H1 (cell line): ENCODE measurements at regions not wholly inside any gene's neighbourhood (a gene's known extent, or its start where the extent isn't known, plus 50 kb on each side); places are given as distances from the start of the nearest gene placed in this dataset.

Source experiments
- RAD21 ChIP-seq, 2 experiments: IDR thresholded peaks in 1 of 2; conservative IDR thresholded peaks in 1 of 2; 2 replicates each; pipeline ENCODE4 v1.6.1; 2011; ENCODE audit warnings: low read depth in 2 of 2, low read length in 2 of 2, improper control_type of control experiment in 1 of 2, inconsistent platforms in 1 of 2, mild to moderate bottlenecking in 1 of 2, moderate library complexity in 1 of 2
- SP1 ChIP-seq: IDR thresholded peaks from 2 replicates; pipeline ENCODE4 v1.6.1; 2011; ENCODE audit warnings: low read depth, low read length
- SUZ12 ChIP-seq: fragments of 200-600 bp; sonication (generic); IDR thresholded peaks from 2 replicates; pipeline ENCODE4 v1.6.1; 2012; ENCODE audit warnings: mild to moderate bottlenecking, inconsistent platforms, low read length, moderate library complexity, mixed read lengths
- TAF7 ChIP-seq: optimal IDR thresholded peaks from 2 replicates; pipeline ENCODE3; 2011; ENCODE audit warnings: low read depth, mild to moderate bottlenecking, inconsistent platforms, low read length, moderate library complexity, borderline replicate concordance
- YY1 ChIP-seq: IDR thresholded peaks from 2 replicates; pipeline ENCODE4 v1.6.1; 2011; ENCODE audit warnings: low read depth, mild to moderate bottlenecking, low read length
- TF ChIP-seq, protein P1 (sequence below): fragments of 300-600 bp; sonication (generic); IDR thresholded peaks from 2 replicates; pipeline ENCODE4 v1.7.1; 2012; ENCODE audit warnings: low read length, moderate library complexity, mild to moderate bottlenecking, inconsistent platforms; ENCODE audit not compliant: insufficient replicate concordance

DNA sequence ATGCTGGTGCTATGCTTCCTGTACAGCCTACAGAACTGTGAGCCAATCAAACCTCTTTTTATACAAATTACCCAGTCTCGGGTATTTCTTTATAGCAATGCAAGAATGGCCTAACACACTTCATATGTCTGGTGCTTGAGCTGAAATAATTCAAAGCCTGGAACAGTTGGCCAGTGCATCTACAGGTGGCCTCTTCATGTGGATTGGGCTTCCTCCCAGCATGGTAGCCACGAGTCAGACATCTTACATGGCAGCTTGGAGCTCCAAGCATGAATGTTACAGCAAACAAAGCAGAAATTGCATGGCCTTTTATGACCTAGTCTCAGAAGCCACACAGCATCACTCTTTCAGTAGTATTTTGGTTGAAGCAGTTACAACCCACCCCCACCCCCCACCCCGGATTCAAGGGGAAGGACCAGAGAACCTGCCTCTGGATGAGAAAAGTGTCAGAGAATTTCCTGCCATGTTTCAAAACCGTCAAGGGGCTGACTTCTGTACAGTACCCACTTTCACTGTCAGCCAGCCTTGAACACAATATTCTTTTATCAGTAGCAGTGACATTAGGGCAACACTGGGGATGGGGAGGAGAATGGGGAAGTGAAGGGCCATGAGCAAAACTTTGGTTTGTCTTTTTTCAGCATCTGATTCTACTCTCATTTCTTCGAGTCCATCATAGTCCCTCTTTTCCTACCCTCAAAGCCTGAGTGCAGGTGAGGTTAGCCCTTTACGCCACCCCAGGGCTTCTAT, 368.7 kb downstream of the BCOR start (continued):
- TF ChIP-seq, protein P1, sequence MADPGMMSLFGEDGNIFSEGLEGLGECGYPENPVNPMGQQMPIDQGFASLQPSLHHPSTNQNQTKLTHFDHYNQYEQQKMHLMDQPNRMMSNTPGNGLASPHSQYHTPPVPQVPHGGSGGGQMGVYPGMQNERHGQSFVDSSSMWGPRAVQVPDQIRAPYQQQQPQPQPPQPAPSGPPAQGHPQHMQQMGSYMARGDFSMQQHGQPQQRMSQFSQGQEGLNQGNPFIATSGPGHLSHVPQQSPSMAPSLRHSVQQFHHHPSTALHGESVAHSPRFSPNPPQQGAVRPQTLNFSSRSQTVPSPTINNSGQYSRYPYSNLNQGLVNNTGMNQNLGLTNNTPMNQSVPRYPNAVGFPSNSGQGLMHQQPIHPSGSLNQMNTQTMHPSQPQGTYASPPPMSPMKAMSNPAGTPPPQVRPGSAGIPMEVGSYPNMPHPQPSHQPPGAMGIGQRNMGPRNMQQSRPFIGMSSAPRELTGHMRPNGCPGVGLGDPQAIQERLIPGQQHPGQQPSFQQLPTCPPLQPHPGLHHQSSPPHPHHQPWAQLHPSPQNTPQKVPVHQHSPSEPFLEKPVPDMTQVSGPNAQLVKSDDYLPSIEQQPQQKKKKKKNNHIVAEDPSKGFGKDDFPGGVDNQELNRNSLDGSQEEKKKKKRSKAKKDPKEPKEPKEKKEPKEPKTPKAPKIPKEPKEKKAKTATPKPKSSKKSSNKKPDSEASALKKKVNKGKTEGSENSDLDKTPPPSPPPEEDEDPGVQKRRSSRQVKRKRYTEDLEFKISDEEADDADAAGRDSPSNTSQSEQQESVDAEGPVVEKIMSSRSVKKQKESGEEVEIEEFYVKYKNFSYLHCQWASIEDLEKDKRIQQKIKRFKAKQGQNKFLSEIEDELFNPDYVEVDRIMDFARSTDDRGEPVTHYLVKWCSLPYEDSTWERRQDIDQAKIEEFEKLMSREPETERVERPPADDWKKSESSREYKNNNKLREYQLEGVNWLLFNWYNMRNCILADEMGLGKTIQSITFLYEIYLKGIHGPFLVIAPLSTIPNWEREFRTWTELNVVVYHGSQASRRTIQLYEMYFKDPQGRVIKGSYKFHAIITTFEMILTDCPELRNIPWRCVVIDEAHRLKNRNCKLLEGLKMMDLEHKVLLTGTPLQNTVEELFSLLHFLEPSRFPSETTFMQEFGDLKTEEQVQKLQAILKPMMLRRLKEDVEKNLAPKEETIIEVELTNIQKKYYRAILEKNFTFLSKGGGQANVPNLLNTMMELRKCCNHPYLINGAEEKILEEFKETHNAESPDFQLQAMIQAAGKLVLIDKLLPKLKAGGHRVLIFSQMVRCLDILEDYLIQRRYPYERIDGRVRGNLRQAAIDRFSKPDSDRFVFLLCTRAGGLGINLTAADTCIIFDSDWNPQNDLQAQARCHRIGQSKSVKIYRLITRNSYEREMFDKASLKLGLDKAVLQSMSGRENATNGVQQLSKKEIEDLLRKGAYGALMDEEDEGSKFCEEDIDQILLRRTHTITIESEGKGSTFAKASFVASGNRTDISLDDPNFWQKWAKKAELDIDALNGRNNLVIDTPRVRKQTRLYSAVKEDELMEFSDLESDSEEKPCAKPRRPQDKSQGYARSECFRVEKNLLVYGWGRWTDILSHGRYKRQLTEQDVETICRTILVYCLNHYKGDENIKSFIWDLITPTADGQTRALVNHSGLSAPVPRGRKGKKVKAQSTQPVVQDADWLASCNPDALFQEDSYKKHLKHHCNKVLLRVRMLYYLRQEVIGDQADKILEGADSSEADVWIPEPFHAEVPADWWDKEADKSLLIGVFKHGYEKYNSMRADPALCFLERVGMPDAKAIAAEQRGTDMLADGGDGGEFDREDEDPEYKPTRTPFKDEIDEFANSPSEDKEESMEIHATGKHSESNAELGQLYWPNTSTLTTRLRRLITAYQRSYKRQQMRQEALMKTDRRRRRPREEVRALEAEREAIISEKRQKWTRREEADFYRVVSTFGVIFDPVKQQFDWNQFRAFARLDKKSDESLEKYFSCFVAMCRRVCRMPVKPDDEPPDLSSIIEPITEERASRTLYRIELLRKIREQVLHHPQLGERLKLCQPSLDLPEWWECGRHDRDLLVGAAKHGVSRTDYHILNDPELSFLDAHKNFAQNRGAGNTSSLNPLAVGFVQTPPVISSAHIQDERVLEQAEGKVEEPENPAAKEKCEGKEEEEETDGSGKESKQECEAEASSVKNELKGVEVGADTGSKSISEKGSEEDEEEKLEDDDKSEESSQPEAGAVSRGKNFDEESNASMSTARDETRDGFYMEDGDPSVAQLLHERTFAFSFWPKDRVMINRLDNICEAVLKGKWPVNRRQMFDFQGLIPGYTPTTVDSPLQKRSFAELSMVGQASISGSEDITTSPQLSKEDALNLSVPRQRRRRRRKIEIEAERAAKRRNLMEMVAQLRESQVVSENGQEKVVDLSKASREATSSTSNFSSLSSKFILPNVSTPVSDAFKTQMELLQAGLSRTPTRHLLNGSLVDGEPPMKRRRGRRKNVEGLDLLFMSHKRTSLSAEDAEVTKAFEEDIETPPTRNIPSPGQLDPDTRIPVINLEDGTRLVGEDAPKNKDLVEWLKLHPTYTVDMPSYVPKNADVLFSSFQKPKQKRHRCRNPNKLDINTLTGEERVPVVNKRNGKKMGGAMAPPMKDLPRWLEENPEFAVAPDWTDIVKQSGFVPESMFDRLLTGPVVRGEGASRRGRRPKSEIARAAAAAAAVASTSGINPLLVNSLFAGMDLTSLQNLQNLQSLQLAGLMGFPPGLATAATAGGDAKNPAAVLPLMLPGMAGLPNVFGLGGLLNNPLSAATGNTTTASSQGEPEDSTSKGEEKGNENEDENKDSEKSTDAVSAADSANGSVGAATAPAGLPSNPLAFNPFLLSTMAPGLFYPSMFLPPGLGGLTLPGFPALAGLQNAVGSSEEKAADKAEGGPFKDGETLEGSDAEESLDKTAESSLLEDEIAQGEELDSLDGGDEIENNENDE, result no peak
- no peak for TF ChIP-seq RAD21 (IDR thresholded peaks at IDR 0.05 in 1 of 2, conservative IDR thresholded peaks at IDR 0.05 in 1 of 2; ENCODE audit: low read depth in 2 of 2, low read length in 2 of 2)
- TF ChIP-seq SUZ12, result no peak
- no peak for TF ChIP-seq TAF7
- TF ChIP-seq SP1, result no peak
- TF ChIP-seq YY1, result no peak
